Esophagus muscularis mucosa (tissue), 4 donors: ENCODE measurements at regions not wholly inside any gene's neighbourhood (a gene's known extent, or its start where the extent isn't known, plus 50 kb on each side); places are given as distances from the start of the nearest gene placed in this dataset.

Experiments
- DNase-seq: peaks from one replicate; pipeline ENCODE4 v3.0.0-alpha.2; 2017; ENCODE audit errors: extremely low spot score
- H3K27ac ChIP-seq, 4 donors: fragments of 200-600 bp; sonication (generic); replicated peaks in 1 of 4; 1 replicate in 3 of 4; 2 replicates in 1 of 4; pipeline ENCODE4 v1.5.1; 2016 to 2019; ENCODE audit warnings: mild to moderate bottlenecking in 1 of 4
- H3K27me3 ChIP-seq, 4 donors: fragments of 200-600 bp; sonication (generic); one replicate each; pipeline versions ENCODE4 v1.5.1 to v1.6.0; 2016 to 2019
- H3K36me3 ChIP-seq, 4 donors: fragments of 200-600 bp; sonication (generic); one replicate each; pipeline ENCODE4 v1.5.1; 2016 to 2019
- H3K4me1 ChIP-seq, 4 donors: fragments of 200-600 bp; sonication (generic); one replicate each; pipeline ENCODE4 v1.5.1; 2016 to 2019
- H3K4me3 ChIP-seq, 4 donors: fragments of 200-600 bp; sonication (generic); 1 replicate in 2 of 4; 2 replicates in 2 of 4; pipeline ENCODE4 v1.5.1; 2016 to 2019; ENCODE audit warnings: mild to moderate bottlenecking in 4 of 4, moderate library complexity in 1 of 4
- H3K9me3 ChIP-seq, 4 donors: fragments of 200-600 bp; sonication (generic); 1 replicate in 3 of 4; 2 replicates in 1 of 4; pipeline ENCODE4 v1.5.1; 2016 to 2019
- EP300 ChIP-seq: sonication (generic); formaldehyde crosslinking; IDR thresholded peaks from one replicate; pipeline ENCODE4 v1.6.1; 2017; ENCODE audit warnings: antibody characterized with exemption
- POLR2A ChIP-seq: fragments of 450-650 bp; IDR thresholded peaks from one replicate; pipeline ENCODE4 v1.6.1; 2017; ENCODE audit warnings: antibody characterized with exemption, moderate library complexity, mild to moderate bottlenecking, low read depth
- POLR2AphosphoS5 ChIP-seq, 2 donors: sonication (generic); formaldehyde crosslinking; IDR thresholded peaks; one replicate each; pipeline ENCODE4 v1.6.1; 2017; ENCODE audit warnings: antibody characterized with exemption in 2 of 2
- WGBS: methylation state at CpG from one replicate; pipeline ENCODE4 v1.1.5; 2018; 5-methylcytosine and 5-hydroxymethylcytosine counted together
- intact Hi-C: fragments of 100-400 bp; cut with DNase I; formaldehyde crosslinking; loops from one replicate; pipeline ENCODE4 v1.15.1; 2023
- TF ChIP-seq, protein P1 (sequence below), 3 experiments: fragments of 200-600 bp in 2 of 3; fragments of 450-650 bp in 1 of 3; sonication (generic) in 2 of 3; IDR thresholded peaks; one replicate each; pipeline ENCODE4 v1.5.1; 2017 to 2019; ENCODE audit warnings: antibody characterized with exemption in 3 of 3, mild to moderate bottlenecking in 2 of 3, moderate library complexity in 1 of 3

DNA sequence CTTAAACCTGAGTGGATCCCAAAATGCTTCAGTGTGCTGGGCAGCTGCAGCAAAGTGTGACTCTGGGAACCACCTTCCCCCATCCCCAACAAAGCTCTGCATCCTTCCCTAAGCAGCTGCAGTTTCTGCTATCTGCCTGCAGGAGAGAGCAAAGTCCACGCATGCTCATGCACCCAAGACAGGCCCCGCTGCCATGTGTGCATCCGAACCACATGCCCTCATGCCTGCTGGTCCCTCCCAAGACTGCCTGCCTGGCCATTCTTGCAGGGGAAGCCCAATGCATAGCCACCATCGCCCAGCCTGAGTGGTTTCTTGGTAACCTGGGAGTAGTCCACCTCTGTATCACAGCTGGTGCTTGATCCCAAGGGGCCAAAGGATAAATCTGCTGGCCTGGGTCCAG, 94.3 kb upstream of the OLIG3 start:
- Histone ChIP-seq H3K27me3 (no peaks in the 10 kb centered on the region), H3K4me1 (peaks cover 0 to 3% (median 0%) of the 10 kb centered on the region in 4 donors), H3K27ac (no peak overlapping the region), H3K36me3 (no peaks in the 10 kb centered on the region), H3K9me3 (peaks cover 0 to 17% (median 9%) of the 10 kb centered on the region in 4 donors), H3K4me3 (no peak overlapping the region)
- TF ChIP-seq POLR2A = no peak
- TF ChIP-seq, protein P1, sequence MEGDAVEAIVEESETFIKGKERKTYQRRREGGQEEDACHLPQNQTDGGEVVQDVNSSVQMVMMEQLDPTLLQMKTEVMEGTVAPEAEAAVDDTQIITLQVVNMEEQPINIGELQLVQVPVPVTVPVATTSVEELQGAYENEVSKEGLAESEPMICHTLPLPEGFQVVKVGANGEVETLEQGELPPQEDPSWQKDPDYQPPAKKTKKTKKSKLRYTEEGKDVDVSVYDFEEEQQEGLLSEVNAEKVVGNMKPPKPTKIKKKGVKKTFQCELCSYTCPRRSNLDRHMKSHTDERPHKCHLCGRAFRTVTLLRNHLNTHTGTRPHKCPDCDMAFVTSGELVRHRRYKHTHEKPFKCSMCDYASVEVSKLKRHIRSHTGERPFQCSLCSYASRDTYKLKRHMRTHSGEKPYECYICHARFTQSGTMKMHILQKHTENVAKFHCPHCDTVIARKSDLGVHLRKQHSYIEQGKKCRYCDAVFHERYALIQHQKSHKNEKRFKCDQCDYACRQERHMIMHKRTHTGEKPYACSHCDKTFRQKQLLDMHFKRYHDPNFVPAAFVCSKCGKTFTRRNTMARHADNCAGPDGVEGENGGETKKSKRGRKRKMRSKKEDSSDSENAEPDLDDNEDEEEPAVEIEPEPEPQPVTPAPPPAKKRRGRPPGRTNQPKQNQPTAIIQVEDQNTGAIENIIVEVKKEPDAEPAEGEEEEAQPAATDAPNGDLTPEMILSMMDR (IDR thresholded peaks at IDR 0.05) = no peak
- TF ChIP-seq POLR2AphosphoS5 (IDR thresholded peaks at IDR 0.05) = no peak
- no peak for TF ChIP-seq EP300
- intact Hi-C loops = no loop called here
- WGBS = 100% methylated on average over 1 of the region's 4 CpGs
- no peak for DNase-seq

DNA sequence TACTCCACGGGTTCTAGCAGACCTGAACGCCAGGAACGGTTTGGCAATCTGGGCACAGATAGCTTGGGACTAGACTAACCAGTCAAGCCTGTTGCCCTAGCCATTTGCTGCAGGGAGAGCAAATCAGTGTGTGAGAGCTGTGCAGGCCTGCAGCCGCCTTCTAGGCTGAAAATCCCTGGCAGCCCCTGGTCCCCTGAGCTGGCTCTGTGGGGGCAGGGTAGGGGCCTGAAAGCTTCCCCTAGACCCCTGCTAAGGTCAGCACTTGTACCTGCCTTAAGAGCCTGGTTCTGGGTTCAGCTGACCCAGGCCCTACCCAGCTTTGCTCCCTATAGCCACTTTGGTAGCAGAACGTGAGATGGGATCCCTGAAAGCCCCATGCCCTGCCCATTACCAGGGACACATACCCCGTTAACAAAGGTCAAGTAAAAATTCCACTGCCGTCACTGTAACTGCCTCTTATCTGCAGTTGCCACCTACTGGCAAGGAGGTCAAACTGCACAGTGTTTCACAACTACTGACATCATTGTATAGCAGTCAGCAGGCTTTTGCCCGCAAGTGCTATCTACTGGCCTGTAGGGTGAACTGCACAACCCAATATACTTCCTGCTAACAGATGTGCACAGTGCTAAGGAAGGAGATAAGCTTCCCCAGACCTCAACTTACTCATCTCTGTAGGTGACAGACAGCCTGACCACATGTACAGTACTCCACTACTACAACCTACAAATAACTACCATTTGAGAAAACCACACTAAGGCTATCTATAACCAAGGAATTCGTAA, 95.1 kb upstream of the OLIG3 start:
- intact Hi-C loops = no loop called here
- DNase-seq = peak; percentile 53
- no peaks in the 10 kb centered on the region for H3K27me3 ChIP-seq
- no peak overlapping the region for H3K4me3 ChIP-seq
- H3K27ac ChIP-seq = no peak overlapping the region
- H3K36me3 ChIP-seq = no peaks in the 10 kb centered on the region
- TF ChIP-seq EP300 (no peak), POLR2AphosphoS5 (IDR thresholded peaks at IDR 0.05) (no peak), POLR2A (no peak)
- TF ChIP-seq, protein P1 (IDR thresholded peaks at IDR 0.05) = peak; percentile 28 to 55 (median 30)
- 54% methylated on average over 7 of the region's 9 CpGs for WGBS
- H3K9me3 ChIP-seq = peaks cover 0 to 17% (median 9%) of the 10 kb centered on the region in 4 donors
- no peaks in the 10 kb centered on the region for H3K4me1 ChIP-seq

DNA sequence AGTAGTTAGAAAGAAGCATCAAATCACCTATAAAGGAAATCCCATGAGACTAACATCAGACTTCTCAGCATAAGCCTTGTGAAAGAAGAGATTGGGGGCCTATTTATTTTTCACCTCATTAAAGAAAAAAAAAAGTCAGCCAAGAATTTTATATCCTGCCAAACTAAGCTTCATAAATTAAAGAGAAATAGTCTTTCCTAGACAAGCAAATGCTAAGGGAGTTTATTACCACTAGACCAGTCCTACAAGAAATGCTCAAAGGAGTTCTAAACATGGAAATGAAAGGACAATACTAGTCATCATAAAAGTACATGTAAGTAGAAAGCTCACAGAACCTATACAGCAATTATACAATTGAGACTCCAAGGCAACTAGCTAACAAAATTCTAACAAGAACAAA, 96.5 kb upstream of the OLIG3 start:
- Histone ChIP-seq H3K9me3 (peaks cover 0 to 17% (median 9%) of the 10 kb centered on the region in 4 donors), H3K27me3 (no peaks in the 10 kb centered on the region), H3K4me3 (no peak overlapping the region), H3K36me3 (no peaks in the 10 kb centered on the region), H3K27ac (no peak overlapping the region), H3K4me1 (no peaks in the 10 kb centered on the region)
- intact Hi-C loops = no loop called here
- DNase-seq = no peak
- no peak for TF ChIP-seq POLR2A
- TF ChIP-seq, protein P1 (IDR thresholded peaks at IDR 0.05) = no peak
- TF ChIP-seq EP300 = no peak
- no peak for TF ChIP-seq POLR2AphosphoS5 (IDR thresholded peaks at IDR 0.05)

DNA sequence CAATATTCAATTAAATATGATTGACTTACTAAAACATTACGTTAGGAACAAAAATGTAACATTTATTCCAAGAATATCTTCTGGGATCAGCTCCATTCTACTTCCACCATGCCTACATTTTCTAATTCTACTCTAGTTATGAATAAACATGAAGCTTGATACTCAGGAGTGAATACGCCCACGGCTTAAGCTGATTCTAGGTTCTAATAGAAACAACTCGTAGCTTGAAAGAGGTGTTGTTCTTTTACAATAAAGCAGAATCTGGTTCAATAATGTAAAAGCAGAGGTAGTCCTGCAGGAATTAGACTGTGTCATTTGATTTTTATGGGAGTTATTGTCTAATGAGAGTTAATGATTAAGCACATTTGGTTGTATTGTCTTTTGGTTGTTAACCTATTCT, 107.3 kb upstream of the OLIG3 start:
- H3K27ac ChIP-seq = no peak overlapping the region
- no peaks in the 10 kb centered on the region for H3K4me1 ChIP-seq
- H3K9me3 ChIP-seq = no peaks in the 10 kb centered on the region
- no peaks in the 10 kb centered on the region for H3K36me3 ChIP-seq
- no peak overlapping the region for H3K4me3 ChIP-seq
- TF ChIP-seq EP300 = no peak
- no peak for TF ChIP-seq POLR2AphosphoS5 (IDR thresholded peaks at IDR 0.05)
- no peak for TF ChIP-seq POLR2A
- TF ChIP-seq, protein P1 (IDR thresholded peaks at IDR 0.05) = no peak
- intact Hi-C loops = no loop called here
- DNase-seq = no peak
- 76% methylated on average over 4 of the region's 4 CpGs for WGBS
- H3K27me3 ChIP-seq = peaks cover 0 to 8% (median 0%) of the 10 kb centered on the region in 4 donors
